GM10248 (cell line): ENCODE measurements at regions not wholly inside any gene's neighbourhood (a gene's known extent, or its start where the extent isn't known, plus 50 kb on each side); places are given as distances from the start of the nearest gene placed in this dataset.

Experiments
- CTCF ChIA-PET: fragments of 300-600 bp; sonication (Branson Sonifier 250); formaldehyde crosslinking; extraction: SDS; loops from one replicate; lab custom pipeline; 2021; ENCODE audit warnings: antibody characterized with exemption; lab: Yijun Ruan, JAX
- POLR2A ChIA-PET: fragments of 350-650 bp; sonication (Branson Sonifier 250); formaldehyde crosslinking; extraction: SDS; loops from one replicate; lab custom pipeline; 2020; ENCODE audit warnings: antibody characterized with exemption; lab: Yijun Ruan, JAX
- DNase-seq: peaks from one replicate; pipeline ENCODE4 v3.0.0; 2012; ENCODE audit errors: extremely low spot score
- TF ChIP-seq, protein P1 (sequence below): IDR thresholded peaks from 2 replicates; pipeline ENCODE4 v1.5.1; 2012; ENCODE audit warnings: mild to moderate bottlenecking, low read depth; ENCODE audit errors: extremely low read depth, missing control alignments, control extremely low read depth

GRCh38 chr11:107183953-107184352 is 165.7 kb upstream of the GUCY1A2 start:
- ChIA-PET POLR2A (no interaction called here), CTCF (interaction anchor here (2.0 kb wide), 1 partner anchor 9 kb away, joined by 8 read pairs; no protein-coding TSS in a partner anchor)
- DNase-seq, result no peak
- TF ChIP-seq, protein P1, sequence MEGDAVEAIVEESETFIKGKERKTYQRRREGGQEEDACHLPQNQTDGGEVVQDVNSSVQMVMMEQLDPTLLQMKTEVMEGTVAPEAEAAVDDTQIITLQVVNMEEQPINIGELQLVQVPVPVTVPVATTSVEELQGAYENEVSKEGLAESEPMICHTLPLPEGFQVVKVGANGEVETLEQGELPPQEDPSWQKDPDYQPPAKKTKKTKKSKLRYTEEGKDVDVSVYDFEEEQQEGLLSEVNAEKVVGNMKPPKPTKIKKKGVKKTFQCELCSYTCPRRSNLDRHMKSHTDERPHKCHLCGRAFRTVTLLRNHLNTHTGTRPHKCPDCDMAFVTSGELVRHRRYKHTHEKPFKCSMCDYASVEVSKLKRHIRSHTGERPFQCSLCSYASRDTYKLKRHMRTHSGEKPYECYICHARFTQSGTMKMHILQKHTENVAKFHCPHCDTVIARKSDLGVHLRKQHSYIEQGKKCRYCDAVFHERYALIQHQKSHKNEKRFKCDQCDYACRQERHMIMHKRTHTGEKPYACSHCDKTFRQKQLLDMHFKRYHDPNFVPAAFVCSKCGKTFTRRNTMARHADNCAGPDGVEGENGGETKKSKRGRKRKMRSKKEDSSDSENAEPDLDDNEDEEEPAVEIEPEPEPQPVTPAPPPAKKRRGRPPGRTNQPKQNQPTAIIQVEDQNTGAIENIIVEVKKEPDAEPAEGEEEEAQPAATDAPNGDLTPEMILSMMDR, result no peak

GRCh38 chr11:107182978-107183377 is 164.7 kb upstream of the GUCY1A2 start:
- CTCF ChIA-PET, result no interaction called here
- POLR2A ChIA-PET, result no interaction called here
- DNase-seq, result no peak
- TF ChIP-seq, protein P1, result no peak

- TF ChIP-seq, protein P1, result no peak
- ChIA-PET POLR2A (no interaction called here), CTCF (no interaction called here)
- no peak for DNase-seq
Measured at GRCh38 chr11:107180236-107180635, 162.0 kb upstream of the GUCY1A2 start.

GRCh38 chr11:107179829-107180228 is 161.6 kb upstream of the GUCY1A2 start:
- DNase-seq, result no peak
- CTCF ChIA-PET, result no interaction called here
- POLR2A ChIA-PET, result no interaction called here
- TF ChIP-seq, protein P1, result no peak

GRCh38 chr11:107177106-107177477 is 158.8 kb upstream of the GUCY1A2 start:
- CTCF ChIA-PET, result interaction anchor here (2.1 kb wide), 1 partner anchor 9 kb away, joined by 10 read pairs; no protein-coding TSS in a partner anchor
- POLR2A ChIA-PET, result no interaction called here

GRCh38 chr11:107176148-107177105 is 158.2 kb upstream of the GUCY1A2 start:
- POLR2A ChIA-PET, result no interaction called here
- no peak for DNase-seq
- TF ChIP-seq, protein P1, result no peak
- CTCF ChIA-PET, result interaction anchor here (2.1 kb wide), 1 partner anchor 8 kb away, joined by 10 read pairs; no protein-coding TSS in a partner anchor

More at GRCh38 chr11:107177106-107177477, 158.8 kb upstream of the GUCY1A2 start:
- TF ChIP-seq, protein P1, result no peak
- DNase-seq, result no peak
